Stimulated activated CD8-positive, alpha-beta memory T cell treated with anti-CD3 and anti-CD28 coated beads, Interleukin-12 subunit alpha, Interleukin-12 subunit beta, amount 100 ng/mL, for 24 hours (primary cell): ENCODE measurements at regions not wholly inside any gene's neighbourhood (a gene's known extent, or its start where the extent isn't known, plus 50 kb on each side); places are given as distances from the start of the nearest gene placed in this dataset.

Source experiments
- DNase-seq: peaks from one replicate; pipeline ENCODE4 v3.0.0-alpha.2; 2020; ENCODE audit errors: extremely low read depth

DNA sequence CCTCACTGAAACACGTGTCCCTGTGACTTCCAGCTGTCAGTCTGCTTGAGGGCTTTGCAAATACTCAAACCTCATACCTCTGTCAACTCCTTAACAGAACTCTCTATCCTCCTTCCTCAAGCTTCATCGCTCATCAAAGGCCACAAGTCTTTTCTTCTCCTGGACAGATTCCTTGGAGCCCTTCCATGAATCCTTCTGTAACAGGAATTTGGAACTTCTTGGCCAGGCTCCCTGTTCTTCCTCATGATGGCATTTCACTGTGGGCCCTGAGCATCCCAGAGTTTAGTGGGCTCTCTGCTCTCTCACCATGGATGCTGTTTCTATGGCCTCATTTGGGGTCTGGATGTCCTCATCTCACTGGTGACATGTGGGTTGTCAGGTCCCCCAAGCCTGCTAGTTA lies 105.0 kb upstream of the TLE3 start:
- DNase-seq, result no peak

DNA sequence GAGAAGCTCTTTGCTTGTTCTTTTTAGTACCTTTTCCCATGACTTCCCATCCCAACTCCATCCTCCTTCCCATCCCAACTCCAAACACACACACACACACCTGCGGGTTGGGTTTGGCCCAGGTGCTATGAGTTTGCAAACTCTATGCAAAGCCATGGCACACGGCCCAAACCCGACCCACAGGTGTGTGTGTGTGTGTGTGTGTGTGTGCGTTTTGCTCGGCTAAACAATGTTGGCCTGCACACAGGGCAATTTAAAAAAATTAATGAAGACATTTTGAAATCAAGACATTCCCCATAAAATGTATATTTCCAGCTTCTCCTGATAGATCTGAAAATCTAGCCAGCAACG lies 103.7 kb upstream of the TLE3 start:
- no peak for DNase-seq

DNA sequence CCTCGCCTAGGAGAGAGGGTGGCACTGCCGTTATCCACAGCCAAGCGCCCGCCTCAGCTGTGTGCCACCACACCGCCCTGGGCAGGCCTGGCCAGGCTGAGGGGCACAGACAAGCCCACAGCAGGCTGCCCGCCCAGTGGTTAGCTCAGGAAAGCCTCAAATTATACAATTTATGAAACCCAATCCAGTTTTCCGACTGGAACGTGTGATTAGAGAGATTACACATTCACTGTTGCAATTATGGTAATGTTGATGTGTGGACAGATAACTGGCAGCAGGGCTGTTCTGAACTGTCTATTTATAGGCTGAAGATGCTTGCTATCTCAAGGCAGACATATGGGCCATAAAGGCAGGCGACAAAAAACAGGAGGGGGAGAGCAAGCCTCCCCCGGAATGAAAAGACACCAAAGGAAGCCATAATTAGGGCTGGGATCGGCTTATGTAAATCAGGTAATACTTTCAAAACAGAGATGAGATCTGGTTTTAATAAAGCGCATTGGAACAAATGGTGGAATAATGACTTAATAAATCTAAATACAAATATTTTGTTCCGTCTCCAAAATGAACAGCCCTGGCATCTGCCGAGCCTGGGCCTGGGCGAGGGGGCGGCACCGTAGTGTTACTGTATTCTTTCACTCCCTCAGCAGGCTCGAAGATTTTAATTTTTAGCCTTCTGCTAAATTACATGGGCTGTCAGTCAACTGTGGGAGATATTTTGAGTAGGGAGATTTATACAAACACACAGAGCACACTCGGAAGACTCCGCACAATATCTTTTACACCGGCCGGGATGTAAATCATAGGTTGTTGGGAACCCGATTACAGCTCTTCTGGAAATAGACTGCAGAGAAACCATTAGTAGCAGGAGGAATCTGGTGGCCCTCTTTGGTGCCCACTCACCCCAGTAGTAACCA lies 103.1 kb upstream of the TLE3 start:
- DNase-seq, result no peak

DNA sequence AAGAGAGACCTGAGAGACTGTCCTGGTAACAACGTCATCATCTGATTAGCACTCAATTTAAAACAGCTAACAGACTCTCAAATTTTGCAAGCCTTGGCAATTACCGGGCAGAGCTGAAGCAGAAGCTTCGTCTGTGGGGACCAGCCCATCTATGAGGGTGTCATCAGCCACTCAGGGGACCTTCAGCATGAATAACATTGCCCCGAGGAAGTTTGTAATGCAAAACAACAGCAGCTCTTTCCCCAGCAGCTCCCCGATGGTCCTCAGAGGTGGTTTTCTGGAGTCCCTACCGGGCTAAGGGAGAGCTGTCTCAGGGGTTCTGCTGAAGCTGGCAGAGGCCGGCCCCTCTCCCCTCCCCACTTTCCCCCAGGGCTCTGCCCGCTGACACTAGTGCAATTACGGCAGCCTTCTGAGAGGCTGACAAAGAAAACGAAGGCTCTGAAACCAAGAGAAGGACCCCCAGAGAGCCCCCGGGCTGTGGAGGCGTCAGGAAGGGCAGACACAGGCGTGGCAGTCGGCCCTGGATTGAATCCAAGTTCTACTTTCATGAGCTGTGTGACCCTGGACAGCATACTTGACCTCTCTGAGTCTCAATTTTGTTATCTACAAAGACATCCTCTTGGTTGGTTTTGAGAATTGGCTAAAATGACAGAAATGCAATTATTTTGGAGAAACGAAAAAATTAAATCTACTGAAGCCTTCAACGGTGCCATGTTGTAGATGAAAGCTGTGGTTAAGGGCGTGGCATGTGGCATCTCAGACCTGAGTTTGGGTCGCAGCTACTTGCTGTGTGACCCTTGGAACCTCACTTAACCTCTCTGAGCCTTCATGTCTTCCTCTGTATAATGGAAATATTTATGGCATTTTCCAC lies 102.1 kb upstream of the TLE3 start:
- no peak for DNase-seq

DNA sequence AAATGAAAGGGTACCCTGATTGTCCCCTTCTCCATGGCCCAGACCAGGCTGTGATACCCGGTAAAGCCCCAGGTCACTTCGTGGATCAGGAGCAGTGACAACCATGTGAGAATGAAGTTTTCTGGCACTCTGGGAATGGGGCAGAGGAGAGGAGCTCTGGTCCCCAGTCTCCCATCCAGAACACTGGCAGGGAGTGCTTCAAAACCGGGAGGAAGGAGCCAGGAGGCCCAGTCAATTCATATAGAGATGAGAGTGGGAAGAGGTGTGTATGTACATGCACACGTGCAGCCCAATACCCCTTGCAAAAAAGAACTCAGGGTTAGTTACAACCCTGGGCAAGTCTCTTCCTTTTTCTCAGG lies 101.4 kb upstream of the TLE3 start:
- DNase-seq, result no peak

DNA sequence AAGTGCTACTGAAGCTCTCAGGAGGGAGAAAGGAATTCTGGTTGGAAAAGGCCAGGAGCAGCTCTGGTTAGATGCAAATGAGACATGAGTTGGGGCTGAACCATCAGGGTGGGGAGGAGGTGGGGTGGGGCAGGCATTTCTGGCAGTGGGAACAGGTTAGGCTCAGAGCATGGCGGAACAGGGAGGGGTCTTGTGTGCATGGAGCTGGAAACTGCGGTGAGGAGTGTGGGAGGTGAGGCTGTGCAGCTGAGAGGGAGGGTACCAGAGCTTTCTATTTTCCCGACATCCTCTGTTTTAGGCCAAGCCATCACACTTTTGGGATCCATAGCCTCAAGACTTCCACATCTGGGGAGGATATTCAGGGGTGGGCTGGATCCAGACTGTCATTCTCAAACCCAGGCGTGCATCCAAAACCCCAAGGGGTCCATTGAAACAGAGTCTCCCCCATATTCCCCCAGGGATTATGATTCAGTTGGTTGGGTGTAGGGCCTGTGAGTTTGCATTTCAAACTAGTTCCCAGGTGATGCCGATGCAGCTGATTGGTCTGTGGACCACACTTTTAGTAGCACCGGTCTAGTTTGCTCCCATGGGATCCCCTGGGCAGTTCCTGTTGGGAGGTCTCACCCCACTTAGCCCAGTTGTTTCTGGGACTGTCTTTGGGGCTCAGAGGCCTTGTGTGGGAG lies 100.9 kb upstream of the TLE3 start:
- DNase-seq, result no peak

DNA sequence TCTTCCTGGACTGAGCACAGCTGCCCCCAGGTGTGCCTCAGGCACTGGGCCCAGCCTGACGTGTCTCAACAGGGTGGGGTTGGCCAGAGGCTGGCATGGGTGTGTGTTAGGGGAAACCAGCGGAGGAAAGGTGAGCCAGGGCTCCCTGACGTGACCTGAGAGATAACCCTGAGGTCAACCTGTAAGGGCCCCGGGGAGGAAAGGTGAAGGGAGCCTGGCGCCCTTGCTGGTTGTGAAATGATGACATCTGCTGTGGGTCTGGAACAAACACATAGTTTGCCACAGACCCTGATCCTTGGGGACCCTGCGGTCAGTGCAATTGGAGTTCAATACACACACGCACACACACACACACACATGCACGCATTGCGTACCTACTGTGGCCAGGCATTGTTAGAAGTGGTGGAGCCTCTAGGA lies 100.2 kb upstream of the TLE3 start:
- no peak for DNase-seq

DNA sequence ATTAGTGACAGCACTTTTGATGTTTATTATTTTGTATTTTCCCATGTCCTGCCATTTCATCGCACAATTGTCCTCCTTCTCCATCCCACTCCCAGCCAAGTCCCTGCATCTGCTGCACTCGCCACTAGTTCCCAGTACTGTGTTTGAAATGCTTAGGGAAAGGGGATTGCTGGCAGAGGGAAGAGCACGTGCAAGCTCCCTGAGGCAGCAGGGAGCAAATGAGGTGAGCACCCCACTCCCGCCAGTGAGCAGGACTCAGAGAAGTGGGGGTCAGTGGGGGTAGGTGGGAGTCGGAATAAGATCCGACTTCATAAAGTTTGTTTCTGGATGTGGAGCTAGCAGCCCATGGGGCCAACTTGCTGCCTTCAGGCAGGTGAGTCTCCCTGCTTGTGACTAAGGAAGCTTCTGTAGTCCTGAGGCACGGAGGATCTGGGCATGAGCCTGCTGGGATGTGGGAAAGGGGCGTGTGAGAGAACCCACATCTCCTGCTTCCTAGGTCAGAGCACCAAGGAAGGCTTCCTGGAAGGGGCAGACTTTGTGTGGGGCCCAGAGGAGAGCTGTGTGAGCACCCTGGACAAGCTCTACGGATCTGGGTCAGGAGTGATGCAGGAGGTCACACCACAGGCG lies 99.7 kb upstream of the TLE3 start:
- DNase-seq, result no peak

DNA sequence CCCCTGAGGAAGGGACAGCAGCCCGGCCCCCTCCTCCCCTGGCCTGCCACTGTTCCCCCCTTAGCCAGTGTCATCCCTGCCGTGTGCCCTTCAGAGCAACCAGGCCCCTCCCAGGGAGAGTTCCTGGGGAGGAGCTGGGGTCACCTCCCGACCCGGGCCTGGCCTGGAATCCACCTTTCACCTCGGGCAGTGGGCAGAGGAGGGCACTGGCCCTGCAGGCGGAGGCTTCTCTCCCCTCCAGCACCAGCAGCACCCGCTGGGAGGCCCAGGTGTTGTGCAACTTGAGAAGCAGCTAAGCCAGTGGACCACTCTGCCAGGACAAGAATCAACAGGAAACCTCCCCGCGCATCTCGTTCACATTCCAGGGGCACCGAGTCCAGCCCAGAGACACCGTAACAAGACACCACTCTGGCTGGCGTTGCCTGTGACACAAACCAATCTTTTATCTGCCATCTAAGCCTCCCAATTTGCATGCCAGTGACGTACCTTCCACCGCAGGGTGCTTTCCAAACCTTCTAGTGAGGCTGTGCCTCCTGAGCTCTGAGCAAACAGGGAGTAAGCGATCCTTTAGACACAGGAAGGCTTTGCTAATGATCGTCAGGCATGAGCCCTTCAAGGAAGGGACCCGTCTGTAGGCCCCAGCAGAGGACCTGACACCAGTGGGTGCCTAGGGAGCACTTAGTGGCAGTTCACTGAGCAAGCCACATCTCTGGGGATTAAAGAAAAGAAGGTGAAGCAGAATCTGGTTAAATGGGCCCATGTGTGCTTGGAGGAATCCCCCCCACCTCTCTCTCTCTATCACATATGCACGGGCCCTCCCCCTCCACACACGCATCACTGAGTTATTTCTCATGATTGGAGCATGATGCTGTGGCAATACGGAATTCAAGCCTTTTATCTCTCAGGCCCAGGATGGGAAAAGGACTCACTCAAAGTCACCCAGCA lies 98.9 kb upstream of the TLE3 start:
- peak; percentile 5 for DNase-seq

DNA sequence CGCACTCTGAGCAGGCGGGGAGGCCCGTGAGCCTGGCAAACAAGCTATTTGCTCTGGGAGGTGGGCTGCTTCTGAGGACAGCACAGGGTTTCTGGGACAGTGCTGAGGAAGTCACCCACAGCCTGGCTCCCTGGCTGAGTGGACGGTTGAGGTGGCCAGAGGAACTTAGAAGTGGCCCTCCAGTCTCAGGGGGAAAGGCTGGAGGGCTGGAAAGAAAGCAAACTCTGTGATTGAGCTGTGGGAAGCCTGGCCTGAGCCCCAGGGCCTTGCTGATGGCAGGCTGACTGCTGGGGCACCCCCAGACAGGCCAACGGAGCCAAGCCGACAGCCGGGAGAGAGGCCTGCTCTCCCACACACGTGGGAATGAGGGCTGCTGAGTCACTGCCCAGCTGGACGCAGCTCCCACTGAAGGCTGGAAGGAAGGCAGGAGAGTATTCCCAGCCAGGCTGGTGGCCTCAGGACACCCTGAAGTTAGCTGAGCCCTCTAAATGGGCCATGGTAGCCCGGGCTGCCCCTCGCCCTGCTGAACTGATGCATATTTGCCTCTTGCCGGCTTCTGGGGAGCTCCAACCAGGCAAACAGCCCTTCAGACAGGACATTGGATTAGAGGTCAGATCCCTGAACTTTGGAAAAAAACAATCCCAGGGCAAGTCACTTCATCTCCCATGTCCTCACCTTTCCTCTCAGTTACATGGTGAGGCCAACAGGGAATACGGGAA lies 98.0 kb upstream of the TLE3 start:
- no peak for DNase-seq

DNA sequence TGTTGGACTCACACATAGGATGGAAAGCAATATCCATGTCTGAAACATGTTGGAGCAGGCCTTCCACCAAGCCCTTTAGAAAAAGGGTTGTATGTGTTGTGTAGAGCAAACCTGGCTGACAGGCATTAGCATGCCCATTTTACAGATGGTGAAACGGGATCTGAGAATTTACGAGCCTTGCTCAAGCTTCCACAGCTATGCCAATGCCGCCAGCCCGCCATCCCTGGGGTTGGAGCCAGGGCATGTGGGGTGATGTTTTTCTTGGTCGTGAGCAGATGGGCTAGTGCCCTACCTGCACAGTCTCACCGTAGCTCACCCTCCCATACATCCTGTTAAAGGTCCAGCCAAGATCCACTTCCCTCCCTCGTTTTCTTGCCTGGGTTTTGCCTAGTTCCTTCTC lies 97.5 kb upstream of the TLE3 start:
- DNase-seq, result no peak

DNA sequence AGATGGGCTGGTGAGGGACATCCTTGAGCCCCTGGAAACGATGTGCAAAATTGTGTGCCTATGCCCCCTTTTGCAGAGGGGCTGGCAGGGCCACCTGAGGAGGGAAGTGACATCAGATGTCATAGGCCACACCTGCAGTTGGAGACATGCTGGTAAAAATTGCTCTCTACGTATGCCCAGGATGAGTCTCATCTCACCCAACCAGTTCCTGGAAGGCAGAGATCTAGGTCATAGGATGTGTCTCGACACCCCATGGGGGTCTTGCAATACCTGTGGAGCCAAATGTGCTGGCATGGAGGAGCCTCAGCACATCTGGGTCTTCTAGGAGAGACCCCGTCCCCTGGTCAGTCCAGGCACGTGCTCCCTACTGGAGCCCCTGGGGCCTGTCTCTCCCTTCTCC lies 96.5 kb upstream of the TLE3 start:
- no peak for DNase-seq

DNA sequence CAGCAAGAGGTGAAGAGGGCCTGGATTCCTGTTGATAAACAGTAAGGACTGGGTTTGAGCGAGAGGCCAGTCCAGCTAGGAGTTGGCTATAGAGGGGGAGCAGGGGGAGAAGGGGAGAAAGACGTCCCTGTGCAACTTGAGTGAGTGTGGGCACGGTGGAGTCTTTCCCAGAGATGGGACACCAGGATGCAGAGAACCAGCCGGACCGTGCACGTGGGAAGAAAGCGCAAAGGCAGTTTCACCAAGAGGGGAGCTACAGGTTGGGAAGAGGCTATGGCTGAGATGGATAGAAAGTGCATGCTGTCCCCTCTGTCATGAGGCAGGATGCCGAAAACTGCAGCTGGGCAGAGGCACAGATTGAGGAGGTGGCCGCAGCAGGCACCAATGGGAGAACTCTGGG lies 96.0 kb upstream of the TLE3 start:
- no peak for DNase-seq

DNA sequence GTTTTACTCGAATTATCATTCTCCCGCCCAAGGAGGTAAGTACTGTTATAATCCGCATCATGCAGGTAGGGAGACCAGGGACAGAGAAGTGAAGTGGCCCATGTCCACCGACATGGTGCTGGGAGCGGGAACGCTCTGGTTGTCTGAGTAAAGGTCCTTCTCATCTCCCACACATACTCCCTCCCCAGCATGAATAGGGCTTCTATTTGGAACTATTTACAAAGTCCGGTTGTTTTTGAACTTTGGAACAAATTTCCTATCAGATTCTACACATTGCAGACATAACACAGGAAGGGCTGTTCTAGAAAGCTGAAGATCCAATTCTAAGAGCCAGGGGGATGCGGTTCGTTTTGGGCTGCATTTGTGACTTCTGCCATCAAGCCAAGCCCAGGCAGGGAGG lies 94.8 kb upstream of the TLE3 start:
- no peak for DNase-seq

DNA sequence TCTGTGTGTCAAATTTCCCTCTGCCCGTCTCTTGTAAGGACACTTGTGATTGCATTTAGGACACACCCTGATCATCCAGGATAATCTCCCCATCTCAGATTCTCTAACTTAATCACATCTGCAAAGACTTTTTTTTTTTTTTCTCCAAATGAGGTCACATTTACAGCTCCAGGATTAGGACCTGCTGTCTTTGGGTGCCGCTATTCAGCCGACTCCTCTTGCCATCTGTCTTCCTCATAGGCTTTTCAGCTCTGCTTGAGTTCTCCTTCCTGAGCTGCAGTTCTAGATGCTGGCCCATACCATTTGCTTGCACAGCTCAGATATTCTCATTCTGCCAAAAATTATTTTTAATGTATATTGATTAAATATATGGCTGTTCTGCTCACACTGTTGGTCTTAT lies 94.3 kb upstream of the TLE3 start:
- no peak for DNase-seq

DNA sequence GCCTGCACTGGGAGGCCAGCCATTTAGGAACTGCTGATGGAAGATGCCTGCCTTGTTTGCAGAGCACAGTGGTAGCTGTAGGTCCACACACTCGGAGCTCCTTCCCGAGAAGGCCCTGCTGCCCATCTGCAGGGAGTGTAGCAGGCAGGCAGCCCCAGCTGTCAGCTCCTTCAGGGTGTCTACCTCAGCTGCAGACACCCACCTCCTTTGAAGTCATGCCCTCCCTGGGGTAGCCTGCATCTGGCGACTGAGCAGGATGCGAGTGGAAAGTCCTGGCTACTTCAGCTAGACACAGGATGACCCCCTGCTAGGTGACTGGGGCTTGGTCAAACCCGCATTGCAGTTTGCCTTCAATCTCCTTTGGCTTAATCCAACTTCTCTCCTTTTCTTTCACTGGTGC lies 93.2 kb upstream of the TLE3 start:
- no peak for DNase-seq

DNA sequence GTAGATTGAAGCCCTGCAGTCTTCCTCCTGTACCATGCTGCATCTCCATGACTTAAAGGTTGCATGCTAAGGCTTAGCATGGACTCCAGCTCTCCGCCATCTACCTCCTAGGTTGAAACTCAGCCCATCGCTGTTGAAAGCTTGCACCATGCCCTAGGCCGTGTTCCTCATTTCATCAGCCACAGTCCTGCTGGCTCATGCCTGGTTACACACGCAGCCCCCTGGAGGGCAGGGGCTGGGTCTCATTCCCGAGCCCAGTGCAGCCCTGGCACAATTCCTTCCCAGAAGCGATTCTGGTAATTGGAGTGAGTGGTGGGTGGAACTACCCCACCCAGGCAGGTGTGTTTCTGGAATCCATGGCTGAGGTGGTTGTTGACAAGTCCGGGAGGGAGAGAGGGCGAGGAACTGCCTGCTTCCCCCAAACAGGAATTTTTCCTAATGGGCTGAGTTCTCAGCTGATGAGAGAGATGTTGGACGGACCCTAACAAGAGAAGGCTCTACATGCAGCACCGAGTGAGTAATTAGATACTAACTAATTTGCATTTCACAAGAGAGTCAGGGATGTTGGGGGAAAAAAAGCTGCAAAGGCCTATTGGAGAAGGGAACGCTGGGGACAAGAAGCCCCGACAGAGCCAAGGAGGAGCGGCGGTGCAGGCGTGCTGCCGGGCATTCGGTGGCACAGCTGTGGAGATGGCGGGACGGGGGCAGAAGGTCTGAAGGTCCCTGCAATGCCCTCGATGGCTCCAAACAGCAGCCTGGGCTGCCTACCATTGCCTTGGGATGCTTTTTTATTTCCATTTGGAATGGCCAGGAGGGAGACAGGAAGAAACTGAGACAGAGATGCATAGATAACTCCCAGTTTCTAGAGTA lies 92.3 kb upstream of the TLE3 start:
- DNase-seq, result no peak

DNA sequence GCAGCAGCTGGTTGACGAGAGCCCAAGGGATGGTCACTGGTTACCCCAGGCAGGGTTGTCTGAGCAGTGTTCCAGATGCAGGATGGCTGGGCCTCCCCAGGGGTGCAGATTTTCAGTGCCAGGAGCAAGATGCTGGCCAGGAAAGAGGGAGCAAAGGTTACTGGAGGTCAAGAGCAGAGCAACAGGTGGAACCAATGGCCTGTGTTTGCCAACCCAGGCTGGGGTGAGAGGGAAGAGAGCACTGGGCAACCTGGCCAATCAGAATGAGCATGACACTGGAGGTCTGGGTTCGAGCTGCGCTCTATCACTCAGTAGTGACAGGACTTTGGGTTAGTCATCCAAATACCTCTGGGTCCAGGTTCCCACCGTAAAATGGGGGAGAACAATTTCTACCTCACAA lies 90.6 kb upstream of the TLE3 start:
- DNase-seq, result no peak

DNA sequence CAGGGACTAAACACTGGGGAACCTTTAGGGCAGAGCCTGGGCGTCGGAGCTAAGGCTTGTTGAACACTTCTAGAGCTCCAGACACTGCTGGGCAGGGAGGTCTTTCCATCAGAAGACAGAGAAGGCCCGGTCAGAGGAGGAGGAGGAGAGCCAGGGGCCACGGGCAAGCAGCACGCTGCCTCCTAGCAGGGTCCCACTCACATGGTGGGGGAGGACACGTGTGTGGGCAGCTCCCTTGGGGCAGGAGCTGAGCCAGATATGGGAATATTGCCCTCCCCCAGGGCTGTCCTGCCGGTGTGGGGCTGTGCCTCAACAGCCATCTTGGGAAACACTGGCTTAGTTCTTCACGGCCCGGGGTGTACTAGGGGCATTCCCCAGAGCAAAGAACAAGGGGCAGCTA lies 89.6 kb upstream of the TLE3 start:
- no peak for DNase-seq
